Liver (tissue), 3 donors: ENCODE measurements at regions not wholly inside any gene's neighbourhood (a gene's known extent, or its start where the extent isn't known, plus 50 kb on each side); places are given as distances from the start of the nearest gene placed in this dataset.

Experiments used
- GABPA ChIP-seq, 2 donors: IDR thresholded peaks in 1 of 2; conservative IDR thresholded peaks in 1 of 2; 2 replicates each; pipeline ENCODE4 v1.6.1; 2016; ENCODE audit warnings: antibody characterized with exemption in 2 of 2, mild to moderate bottlenecking in 1 of 2, moderate library complexity in 1 of 2
- RAD21 ChIP-seq, 2 donors: IDR thresholded peaks; 2 replicates each; pipeline ENCODE4 v1.6.1; 2016; ENCODE audit warnings: antibody characterized with exemption in 2 of 2, mild to moderate bottlenecking in 2 of 2
- TAF1 ChIP-seq: conservative IDR thresholded peaks from 2 replicates; pipeline ENCODE4 v1.6.1; 2016; ENCODE audit warnings: antibody characterized with exemption, mild to moderate bottlenecking
- TF ChIP-seq, protein P1 (sequence below): IDR thresholded peaks from 2 replicates; pipeline ENCODE4 v1.6.1; 2016; ENCODE audit warnings: antibody characterized with exemption
- TF ChIP-seq, protein P2 (sequence below): fragments of 150-350 bp; IDR thresholded peaks from 2 replicates; pipeline ENCODE4 v1.5.1; 2017; ENCODE audit warnings: improper control_type of control experiment, low read depth, low read length; ENCODE audit not compliant: missing input control
- TF ChIP-seq, protein P3 (sequence below): IDR thresholded peaks from 2 replicates; pipeline ENCODE4 v1.6.1; 2016; ENCODE audit warnings: antibody characterized with exemption
- TF ChIP-seq, protein P4 (sequence below): IDR thresholded peaks from 2 replicates; pipeline ENCODE4 v1.6.1; 2016; ENCODE audit warnings: antibody characterized with exemption
- TF ChIP-seq, protein P5 (sequence below): IDR thresholded peaks from 2 replicates; pipeline ENCODE4 v1.6.1; 2016; ENCODE audit warnings: antibody characterized with exemption, mild to moderate bottlenecking
- donor health status: healthy.
- donor health status: healthy.

DNA sequence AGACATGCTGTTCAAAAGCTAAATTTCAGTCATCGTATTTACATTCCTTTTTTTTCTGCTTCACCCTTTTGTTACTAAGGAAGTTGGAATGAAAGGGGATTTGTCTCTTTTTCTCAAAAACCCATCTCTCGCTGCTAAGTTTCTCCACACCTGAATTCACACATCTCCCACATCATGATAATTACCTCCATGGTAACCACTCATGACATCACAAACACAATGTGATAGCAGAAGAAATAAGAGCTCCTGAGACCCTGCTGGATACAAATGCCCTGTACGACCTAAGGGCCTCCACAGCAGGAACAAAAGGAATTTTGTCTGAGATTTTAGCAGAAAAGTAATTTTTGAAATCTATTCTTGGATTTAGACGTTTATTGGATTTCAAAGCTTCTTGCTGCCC, 82.6 kb upstream of the GNAO1 start:
- TF ChIP-seq RAD21 (IDR thresholded peaks at IDR 0.05): no peak
- TF ChIP-seq, protein P1, sequence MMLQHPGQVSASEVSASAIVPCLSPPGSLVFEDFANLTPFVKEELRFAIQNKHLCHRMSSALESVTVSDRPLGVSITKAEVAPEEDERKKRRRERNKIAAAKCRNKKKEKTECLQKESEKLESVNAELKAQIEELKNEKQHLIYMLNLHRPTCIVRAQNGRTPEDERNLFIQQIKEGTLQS: no peak
- TF ChIP-seq, protein P2, sequence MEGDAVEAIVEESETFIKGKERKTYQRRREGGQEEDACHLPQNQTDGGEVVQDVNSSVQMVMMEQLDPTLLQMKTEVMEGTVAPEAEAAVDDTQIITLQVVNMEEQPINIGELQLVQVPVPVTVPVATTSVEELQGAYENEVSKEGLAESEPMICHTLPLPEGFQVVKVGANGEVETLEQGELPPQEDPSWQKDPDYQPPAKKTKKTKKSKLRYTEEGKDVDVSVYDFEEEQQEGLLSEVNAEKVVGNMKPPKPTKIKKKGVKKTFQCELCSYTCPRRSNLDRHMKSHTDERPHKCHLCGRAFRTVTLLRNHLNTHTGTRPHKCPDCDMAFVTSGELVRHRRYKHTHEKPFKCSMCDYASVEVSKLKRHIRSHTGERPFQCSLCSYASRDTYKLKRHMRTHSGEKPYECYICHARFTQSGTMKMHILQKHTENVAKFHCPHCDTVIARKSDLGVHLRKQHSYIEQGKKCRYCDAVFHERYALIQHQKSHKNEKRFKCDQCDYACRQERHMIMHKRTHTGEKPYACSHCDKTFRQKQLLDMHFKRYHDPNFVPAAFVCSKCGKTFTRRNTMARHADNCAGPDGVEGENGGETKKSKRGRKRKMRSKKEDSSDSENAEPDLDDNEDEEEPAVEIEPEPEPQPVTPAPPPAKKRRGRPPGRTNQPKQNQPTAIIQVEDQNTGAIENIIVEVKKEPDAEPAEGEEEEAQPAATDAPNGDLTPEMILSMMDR: no peak
- no peak for TF ChIP-seq GABPA (IDR thresholded peaks at IDR 0.05 in 1 of 2, conservative IDR thresholded peaks at IDR 0.05 in 1 of 2)
- TF ChIP-seq, protein P3, sequence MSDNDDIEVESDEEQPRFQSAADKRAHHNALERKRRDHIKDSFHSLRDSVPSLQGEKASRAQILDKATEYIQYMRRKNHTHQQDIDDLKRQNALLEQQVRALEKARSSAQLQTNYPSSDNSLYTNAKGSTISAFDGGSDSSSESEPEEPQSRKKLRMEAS: no peak
- TF ChIP-seq TAF1: no peak
- TF ChIP-seq, protein P4, sequence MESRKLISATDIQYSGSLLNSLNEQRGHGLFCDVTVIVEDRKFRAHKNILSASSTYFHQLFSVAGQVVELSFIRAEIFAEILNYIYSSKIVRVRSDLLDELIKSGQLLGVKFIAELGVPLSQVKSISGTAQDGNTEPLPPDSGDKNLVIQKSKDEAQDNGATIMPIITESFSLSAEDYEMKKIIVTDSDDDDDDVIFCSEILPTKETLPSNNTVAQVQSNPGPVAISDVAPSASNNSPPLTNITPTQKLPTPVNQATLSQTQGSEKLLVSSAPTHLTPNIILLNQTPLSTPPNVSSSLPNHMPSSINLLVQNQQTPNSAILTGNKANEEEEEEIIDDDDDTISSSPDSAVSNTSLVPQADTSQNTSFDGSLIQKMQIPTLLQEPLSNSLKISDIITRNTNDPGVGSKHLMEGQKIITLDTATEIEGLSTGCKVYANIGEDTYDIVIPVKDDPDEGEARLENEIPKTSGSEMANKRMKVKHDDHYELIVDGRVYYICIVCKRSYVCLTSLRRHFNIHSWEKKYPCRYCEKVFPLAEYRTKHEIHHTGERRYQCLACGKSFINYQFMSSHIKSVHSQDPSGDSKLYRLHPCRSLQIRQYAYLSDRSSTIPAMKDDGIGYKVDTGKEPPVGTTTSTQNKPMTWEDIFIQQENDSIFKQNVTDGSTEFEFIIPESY: no peak
- TF ChIP-seq, protein P5, sequence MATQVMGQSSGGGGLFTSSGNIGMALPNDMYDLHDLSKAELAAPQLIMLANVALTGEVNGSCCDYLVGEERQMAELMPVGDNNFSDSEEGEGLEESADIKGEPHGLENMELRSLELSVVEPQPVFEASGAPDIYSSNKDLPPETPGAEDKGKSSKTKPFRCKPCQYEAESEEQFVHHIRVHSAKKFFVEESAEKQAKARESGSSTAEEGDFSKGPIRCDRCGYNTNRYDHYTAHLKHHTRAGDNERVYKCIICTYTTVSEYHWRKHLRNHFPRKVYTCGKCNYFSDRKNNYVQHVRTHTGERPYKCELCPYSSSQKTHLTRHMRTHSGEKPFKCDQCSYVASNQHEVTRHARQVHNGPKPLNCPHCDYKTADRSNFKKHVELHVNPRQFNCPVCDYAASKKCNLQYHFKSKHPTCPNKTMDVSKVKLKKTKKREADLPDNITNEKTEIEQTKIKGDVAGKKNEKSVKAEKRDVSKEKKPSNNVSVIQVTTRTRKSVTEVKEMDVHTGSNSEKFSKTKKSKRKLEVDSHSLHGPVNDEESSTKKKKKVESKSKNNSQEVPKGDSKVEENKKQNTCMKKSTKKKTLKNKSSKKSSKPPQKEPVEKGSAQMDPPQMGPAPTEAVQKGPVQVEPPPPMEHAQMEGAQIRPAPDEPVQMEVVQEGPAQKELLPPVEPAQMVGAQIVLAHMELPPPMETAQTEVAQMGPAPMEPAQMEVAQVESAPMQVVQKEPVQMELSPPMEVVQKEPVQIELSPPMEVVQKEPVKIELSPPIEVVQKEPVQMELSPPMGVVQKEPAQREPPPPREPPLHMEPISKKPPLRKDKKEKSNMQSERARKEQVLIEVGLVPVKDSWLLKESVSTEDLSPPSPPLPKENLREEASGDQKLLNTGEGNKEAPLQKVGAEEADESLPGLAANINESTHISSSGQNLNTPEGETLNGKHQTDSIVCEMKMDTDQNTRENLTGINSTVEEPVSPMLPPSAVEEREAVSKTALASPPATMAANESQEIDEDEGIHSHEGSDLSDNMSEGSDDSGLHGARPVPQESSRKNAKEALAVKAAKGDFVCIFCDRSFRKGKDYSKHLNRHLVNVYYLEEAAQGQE: no peak
